Putamen (tissue), 1 donor: ENCODE measurements at regions not wholly inside any gene's neighbourhood (a gene's known extent, or its start where the extent isn't known, plus 50 kb on each side); places are given as distances from the start of the nearest gene placed in this dataset.

Experiments
- DNase-seq: peaks from one replicate; pipeline ENCODE4 v3.0.0-alpha.2; 2016; ENCODE audit warnings: low spot score

DNA sequence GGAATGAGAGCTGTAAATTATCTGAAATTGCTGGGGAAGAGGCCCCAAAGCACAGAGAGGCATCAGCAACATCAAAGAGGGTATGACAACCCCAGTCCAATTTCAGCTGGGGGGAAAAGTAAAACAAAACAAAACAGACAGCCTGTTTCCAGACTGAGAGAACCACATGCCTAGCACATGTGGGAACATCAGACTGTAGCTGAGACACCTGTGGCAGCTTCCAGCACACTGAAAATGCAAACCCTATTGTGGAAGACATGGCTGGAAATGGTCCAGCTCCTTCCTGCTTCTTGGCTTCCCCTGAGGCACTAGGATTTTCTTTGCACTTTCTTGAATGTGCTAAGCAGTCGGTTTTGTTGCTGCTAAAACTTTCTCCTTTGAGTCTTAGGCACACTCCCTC, 240.9 kb upstream of the STS start:
- DNase-seq = no peak

DNA sequence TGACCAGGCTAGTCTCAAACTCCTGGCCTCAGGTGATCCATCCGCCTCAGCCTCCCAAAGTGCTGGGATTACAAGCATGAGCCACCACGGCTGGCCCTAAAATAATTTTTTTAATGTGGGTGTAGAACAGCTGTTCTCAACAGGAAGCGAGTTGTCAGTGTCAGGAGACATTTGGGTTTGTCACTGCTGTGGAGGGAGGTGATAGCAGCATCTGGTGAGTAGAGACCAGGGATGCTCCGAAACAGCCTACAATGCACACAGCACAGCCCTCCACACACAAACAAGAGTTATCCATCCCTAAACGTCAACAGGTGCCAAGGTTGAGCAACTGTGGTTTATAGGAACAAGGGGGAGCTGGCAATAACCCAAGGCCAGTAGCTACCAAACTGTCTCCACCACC, 243.4 kb upstream of the STS start:
- no peak for DNase-seq

DNA sequence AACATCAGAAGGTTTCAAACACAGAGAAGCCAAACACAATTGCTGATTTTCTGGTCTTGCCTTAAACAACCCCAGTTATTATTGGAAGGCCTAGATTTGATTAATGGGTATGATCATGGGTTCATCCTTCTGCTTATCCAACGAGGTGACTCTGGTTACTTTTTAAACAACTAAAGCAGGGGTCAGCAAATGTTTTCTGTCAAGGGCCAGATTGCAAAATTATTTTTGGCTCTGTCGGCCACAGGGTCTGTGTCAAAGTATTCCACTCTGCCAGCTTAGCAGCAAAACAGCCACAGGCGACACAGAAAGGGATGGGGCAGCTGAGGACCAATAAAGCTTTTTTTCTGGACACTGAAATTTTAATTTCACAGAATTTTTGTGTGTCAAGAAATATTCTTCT, 249.1 kb upstream of the STS start:
- DNase-seq = no peak

DNA sequence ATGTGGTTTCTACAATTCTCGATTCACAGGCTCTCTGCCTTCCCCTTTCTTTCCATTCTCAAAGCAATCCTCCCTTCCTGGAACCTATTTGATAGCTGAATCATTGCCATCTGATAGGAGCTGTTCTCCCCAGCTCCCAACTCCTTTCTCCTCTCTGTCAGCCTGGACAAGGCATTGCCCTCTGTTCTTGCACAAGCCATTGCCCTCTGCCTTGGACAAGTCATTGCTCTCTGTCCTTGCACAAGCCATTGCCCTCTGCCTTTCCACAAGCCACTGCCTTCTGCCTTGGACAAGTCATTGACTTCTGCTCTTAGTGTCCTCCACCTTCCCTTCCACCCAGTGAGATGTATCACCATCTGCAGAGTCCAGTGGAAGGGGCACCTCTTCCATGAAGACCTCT, 256.1 kb upstream of the STS start:
- DNase-seq = no peak

DNA sequence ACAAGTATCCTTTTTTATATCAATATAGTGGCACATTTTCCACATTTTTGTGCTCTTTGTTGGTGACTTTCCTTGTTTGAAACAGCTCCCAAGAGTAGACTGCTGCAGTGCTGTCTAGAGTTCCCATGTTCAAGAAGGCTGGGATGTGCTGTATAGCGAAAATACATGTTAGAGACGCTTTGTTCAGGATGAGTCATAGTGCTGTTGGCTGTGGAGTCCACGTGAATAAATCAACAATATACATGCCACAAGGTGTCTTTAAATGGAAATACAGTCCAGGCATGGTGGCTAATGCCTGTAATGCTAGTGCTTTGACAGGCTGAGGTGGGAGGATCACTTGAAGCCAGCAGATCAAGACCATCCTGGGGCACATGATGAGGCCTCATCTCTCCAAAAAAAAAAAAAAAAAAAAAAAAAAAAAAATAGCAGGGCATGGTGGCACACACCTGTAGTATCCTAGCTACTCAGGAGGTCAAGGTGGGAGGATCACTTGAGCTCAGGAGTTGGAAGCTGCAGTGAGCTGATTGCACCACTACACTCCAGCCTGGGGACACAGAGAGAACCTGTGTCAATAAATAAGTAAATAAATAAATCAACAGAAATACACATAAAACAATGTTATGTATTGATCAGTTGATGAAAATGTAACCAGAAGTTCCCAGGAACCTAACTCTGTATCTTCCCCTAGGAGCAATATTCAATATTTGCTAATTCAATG, 256.8 kb upstream of the STS start:
- no peak for DNase-seq

DNA sequence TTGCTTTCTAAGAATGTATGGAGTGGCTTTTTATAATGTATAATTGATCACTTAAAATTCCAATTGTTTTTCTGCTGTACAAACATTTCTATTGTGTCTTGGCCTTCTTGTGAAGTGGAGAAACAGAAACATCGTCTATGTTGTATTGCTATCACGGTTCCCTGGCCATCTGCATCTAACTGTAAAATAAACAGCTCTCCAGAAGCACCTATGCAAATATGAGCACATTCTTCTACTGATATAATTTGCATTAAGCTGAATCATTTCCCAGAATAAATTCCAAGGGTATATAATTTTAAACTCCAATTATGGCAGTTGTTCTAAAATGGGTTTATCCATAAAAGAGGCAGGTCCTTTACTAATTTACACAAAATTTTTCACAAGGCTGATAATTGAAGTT, 261.6 kb upstream of the STS start:
- DNase-seq = no peak

DNA sequence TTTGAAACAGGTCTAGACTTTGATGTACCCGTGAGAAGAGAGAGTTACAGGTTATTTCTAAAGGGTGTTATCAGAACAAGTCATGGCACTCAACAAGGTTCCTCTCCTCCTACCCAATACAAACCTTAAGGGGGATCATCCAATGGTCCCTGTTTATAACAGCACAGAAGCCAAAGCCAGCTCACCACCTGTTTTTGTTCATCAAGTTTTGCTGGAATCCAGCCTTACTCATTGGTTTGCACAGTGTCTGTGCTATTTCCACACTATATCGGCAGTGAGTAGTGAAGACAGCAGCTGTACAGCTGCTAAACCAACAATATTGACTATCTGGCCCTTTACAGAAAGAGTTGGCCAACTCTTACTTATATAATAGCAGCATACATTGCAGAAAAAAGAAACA, 262.1 kb upstream of the STS start:
- DNase-seq = no peak

DNA sequence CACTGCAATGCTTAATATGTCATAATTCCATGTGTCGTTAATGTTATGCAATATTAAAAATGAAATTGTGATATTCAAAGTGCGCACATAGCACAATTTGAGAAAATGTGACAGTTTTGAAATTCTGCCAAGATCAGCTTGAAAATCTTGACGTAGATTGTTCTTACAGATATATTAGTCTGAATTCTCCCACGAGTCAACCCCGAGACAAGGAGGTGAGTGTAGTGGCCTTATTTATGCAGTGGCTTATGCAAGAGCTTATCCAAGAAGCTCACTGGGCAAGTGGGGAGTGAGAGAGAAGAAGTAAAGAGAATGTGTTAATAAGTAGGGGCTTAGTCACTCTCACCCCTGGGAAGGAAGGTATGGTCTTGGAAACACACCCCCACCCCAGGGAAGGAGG, 286.1 kb upstream of the STS start:
- DNase-seq = peak; percentile 48

DNA sequence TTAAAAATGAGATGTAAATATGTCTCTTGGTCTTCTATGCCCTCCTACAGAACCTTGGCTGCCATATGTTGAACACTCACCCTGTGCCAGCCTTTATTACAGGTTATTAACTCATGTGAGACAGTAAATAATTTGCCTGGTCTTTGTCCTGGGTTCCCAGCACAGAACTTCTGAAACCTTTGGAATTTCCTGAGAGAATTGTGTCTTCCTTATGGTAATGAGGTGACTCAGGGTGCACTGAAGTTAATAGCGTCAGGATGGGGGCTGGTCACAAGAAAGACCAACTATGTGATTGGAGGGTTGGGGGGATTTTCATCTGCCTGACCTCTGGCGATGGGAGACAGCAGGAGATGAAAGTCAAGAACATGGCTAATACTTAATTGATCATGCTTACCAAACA, 289.8 kb upstream of the STS start:
- no peak for DNase-seq

DNA sequence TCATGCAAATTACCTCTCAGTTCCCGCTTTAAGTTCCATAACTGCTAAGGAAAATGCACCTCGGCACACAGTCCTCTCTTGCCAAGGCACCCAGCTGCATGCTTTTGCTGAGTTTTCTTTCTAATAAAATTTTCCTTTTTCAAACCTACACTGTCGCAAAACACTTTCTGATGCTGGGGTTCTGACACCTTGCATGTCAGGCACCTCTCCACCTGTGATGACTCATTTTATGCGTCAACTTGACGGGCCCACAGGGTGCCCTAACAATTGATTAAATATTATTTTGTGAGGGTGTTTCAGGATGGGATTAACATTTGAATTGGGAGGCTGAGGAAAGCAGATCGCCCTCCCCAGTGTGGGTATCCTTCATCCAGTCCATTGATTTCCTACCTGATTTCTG, 291.0 kb upstream of the STS start:
- DNase-seq = peak; percentile 40

DNA sequence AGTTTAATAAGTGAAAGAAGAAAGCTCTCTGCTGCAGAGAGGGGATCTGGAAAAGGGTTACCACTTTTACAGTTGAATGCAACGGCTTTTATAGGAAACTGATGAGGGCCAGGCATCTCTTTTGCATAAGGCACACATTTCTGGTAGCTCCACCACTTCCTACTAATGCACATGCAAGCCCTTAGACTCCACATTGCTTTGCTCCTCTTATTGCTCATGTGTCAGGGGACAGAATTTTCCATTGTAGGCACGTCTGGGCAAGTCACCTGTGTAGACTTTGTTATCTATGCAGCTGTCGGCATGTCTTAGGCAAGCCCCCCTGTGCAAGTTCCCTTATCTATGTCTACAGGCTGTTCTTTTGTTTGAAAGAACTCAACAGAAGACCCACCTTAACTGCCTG, 294.6 kb upstream of the STS start:
- DNase-seq = no peak

DNA sequence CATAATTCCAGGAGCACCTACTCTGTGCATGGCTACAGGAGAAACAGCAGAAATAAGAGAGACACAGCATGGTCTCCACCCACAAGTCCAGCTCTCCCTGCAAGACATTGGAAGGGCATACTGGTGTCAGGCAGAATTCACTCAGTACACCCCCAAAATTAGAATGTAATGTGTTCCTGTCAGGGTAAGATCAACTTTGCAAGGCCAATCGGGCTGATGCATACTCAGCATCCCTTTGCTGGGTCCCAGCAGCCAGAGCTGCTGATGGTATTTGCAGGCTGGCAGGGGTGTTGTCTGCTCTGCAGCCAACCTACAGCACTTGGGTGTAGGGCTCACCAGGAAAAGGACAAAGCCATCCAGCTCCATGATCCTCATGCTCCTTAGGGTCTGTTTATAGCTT, 295.4 kb upstream of the STS start:
- no peak for DNase-seq

DNA sequence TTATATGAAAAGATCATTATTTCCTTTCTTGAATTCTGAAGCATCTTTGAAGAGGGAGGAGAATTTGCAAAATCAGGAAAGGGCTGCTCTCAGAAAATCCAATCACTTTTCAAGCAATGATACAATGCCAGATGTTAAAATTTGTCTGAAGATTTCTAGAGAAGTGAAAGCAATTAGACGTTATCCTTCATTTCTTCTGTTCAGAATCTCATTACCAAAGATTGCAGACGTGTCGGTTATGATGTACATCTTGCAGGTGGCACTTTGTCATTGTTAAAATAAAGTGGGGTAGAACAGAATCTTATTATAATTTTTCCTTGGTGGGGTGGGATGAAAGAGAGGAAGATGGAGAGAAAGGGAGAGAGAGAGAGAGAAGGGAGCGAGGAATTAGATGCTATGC, 296.4 kb upstream of the STS start:
- no peak for DNase-seq

DNA sequence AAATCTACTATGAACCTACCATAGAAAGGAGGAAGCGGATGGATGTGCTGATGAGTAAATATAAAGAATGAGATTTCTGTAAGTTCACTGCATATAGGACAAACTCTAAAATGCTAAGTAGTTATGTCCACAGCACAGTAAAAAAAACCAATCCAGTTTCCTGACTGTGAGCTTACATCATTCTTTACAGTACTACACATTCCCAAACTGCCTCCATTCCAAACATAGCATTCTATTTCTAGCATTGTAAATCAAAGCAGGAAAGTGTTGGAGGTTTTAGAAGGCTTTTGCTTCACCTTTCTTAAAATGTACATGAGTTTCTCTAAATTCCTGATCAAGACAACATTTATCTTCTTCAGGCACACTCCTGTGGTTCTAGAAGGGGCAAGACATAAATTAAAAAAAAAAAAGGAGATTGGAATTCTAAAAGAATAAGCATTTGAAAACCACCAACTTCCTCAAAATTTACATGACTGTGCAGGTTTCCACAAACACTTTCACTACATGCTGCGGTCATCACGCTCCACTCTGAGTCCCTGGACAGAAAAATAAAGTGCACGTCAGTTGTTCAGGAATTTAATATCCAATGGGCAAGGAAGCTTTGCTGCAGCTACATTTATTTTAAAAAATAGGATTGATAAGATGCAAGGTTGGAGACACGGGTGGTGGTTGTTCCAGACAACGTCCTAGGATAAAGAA, 297.6 kb upstream of the STS start:
- no peak for DNase-seq

DNA sequence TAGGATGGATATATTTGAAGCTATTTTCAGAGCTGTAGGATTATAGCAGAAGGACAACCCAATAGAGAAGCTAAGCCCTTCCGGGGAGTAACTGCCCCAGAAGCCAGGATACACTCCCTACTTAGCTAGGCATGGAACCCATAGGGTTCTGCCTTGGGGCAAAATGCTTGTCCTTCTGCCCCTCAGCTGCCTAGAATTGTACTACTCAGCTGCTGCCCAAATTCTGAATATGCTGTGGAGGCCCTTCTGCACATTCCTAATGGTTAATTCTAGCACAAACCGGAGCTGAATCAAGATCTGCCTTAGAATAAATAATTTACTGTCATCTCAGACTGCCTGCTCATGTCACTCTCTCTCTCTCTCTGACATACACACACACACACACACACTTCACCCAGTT, 297.7 kb upstream of the VCX3A start:
- no peak for DNase-seq

DNA sequence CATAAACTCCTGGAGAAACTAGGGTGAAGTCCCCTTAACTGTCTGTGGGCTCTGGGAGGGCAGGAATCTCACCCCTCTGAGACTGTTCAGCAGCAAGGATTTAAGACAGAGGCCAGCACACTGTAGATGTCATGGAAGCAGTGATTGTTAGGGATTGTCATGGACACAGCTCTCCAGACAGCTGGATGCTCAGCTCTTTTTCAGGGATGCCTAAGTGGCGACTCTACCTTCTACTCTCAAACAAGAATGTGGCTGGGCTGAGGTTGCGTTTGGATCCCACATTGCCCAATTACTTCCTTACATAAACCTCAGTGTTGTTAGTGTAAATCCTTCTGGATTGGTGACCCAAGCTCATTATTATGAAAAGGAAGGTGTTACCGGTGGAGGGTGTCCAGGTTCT, 291.9 kb upstream of the VCX3A start:
- DNase-seq = no peak

DNA sequence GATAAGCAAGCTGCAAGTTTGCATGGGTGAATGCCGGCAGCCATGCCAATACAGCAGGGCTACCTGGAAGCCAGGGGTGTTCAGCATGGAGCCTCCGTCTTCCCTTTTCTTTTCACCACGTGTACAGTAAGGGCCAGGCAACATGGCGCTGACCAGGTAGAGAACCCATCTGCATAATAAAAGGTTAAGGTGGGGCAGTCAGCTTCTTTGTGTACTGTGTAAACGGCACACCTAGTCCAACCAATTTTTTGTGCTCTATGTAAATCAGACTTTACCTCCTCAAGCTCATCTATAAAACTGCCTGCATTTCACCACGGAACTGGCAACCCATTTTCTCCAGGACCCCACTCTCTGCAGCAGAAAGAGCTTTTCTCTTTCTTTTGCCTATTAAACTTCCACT, 286.8 kb upstream of the VCX3A start:
- DNase-seq = no peak

DNA sequence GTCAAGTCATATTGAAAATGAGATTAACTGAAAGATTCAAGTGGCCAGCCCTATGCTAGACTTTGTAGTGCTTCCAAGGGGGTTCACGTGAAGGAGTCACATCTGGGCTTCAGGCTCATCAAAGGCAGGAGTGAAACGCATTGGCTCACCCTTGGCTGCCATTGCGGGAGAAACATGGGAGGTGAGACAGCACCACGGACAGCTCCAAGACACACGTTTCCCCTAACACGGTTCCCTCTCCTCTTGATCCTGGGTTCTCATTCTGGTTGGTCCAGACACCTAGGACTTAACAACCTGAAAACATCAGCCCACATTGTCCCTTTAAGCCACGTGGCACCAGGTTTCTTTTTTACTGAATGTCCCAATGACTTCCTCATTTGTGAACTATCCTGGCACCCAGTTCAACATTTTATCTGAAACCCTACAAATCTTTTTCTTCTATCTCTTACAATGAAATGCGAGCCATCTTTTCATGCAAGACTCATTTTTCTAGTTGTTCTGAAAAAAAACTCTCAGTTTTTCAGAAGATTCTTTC, 279.0 kb upstream of the VCX3A start:
- no peak for DNase-seq

DNA sequence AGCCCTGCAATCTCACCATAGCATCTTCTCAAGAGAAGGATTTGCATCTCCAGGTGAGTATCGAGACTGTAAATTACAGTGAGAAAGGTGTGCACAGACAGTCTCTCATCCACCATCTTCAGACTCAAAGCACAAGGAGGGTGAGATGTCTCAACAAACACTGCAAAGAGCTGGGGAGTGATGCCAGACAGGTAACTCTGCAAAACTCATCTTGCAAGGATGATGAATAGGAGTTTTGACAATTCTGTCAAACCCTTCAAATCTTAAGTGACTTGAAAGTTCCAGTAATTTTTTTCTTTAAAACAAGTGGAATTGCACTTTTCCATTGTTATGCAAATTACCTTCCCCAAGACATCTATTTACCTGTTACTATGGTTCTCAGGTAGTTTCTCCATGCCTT, 277.2 kb upstream of the VCX3A start:
- DNase-seq = peak; percentile 39

DNA sequence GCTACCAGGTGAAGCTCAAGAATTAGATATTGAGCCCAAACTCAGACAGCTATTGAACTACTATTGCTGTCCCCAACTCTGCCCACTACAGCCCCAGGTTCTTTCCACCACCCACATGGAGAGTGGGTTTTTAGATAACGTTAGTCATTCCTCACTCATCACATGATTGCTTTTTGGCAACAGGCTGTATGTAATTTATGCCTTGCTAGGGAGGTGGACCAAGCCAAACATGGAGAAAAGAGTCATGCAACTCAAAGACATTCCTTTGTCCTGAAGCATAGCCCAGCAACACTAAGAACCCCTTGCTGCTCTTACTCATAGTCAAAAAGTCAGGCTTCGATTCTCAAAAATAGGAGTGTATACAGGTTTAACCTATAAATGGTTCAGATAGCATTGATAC, 275.9 kb upstream of the VCX3A start:
- no peak for DNase-seq

DNA sequence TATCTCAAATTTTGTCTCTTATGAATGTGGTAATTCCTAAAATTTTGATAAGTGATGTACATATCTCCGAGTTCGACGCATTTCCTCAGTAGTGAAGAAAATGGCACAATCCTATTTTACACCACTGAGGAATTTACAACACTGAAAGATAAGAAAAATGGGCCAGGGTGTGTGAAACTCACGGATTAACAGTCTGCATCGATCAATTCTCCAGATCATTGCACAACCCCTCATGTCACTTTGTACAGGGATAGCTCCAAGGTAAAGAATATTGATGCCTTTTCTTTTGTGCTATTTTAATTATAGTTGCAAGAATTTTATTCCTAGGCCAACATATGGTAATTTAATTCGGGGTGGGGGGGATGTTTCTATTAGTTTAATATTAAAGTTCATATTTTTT, 268.7 kb upstream of the VCX3A start:
- no peak for DNase-seq

DNA sequence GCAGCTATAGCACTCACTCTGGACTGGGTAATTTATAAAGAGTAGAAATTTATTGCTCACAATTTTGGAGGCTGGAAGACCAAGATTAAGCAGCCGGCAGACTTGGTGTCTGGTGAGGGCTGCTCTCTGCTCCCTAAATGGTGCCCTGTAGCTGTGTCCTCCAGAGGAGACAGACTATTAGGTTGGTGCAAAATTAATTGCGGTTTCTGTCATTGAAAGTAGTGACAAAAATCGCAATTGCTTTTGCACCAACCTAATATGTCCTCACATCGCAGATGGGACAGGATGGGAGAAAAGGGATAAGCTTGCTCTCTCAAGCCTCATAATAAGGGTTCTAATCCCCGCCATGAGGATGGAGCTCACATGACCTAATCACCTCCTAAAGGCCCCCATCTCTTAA, 258.1 kb upstream of the VCX3A start:
- no peak for DNase-seq

DNA sequence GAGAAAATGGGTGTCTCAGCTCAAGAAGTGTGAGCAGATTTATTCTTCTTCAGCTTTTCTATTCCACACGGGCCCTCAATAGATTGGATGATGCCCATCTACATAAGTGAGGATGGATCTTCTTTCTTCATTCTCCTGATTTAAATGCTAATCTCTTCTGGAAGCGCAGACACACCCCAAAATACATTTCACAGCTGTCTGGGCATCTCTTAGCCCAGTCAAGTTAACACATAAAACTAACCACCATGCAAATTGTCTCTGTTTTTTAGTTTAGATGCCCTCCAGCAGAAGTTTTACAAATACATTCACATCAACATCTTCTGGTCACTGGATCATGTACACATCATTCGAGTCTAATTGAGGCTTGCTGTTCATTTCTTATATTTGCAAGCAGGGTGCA, 249.0 kb upstream of the VCX3A start:
- no peak for DNase-seq

DNA sequence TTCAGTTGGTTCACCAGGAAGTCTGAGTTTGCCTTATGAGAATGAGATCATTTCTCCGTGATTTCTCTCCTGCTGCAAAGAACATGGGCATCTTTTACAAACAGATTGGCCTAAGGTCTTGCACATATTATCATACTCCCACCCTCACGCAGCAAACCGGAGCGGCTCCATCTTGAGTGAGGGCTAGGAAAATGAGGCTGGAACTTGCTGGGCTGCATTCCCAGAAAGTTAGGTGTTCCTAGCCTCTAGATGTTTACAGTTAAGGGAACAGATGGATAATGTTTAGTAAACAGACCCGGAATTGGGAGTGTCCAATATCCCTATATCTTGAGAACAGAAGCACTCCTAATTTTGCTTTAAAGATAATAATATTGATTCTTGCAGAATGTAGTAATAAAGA, 247.9 kb upstream of the VCX3A start:
- DNase-seq = no peak
